ENCODE measurements at regions not wholly inside any gene's neighbourhood (a gene's known extent, or its start where the extent isn't known, plus 50 kb on each side); places are given as distances from the start of the nearest gene placed in this dataset.
"Not testable (repeated sequence)": the region's sequence is repeated elsewhere in the genome, so short reads cannot be mapped to it uniquely, and the experiment has no call there.

GRCh38 chr6:29236634-29237033, 64.9 kb upstream of the OR14J1 start:
- CTCF ChIA-PET = no interaction called here
- Histone ChIP-seq H4K20me1 (ENCODE audit: insufficient read depth) (no peaks in the 10 kb centered on the region), H3K4me1 (ENCODE audit: control insufficient read depth in 1 of 2, insufficient read depth in 2 of 2, low read length in 2 of 2) (no peaks in the 10 kb centered on the region), H3K4me3 (replicated peaks in 1 of 2; ENCODE audit: low read depth in 1 of 2, low read length in 2 of 2) (no peak overlapping the region), H3K9ac (ENCODE audit: low read length) (no peak overlapping the region), H3K79me2 (ENCODE audit: insufficient read depth, low read length) (no peaks in the 10 kb centered on the region), H3K27ac (ENCODE audit: low read depth, low read length) (no peak overlapping the region), H3K9me2 (ENCODE audit: insufficient read depth) (no peaks in the 10 kb centered on the region), H2AFZ (ENCODE audit: low read depth, low read length, poor library complexity, severe bottlenecking) (no peak overlapping the region), H3K36me3 (ENCODE audit: control insufficient read depth in 1 of 2, insufficient read depth in 2 of 2, low read length in 2 of 2) (no peaks in the 10 kb centered on the region), H3K27me3 (ENCODE audit: insufficient read depth, low read length) (no peaks in the 10 kb centered on the region), H3K9me3 (ENCODE audit: control insufficient read depth in 1 of 2, insufficient read depth in 1 of 2, low read depth in 1 of 2, low read length in 2 of 2) (no peaks in the 10 kb centered on the region), H3K4me2 (ENCODE audit: low read length) (no peak overlapping the region)
- intact Hi-C loops (cut with micrococcal nuclease) = no loop called here
- DNase-seq (ENCODE audit: low read depth, low spot score) (no peak), ATAC-seq (no peak)
- TF ChIP-seq SIN3A (IDR thresholded peaks at IDR 0.05; ENCODE audit: low read depth) = no peak
- TF ChIP-seq MAX (IDR thresholded peaks at IDR 0.05) = no peak
- TF ChIP-seq YY1 (IDR thresholded peaks at IDR 0.05; ENCODE audit: extremely low read depth, insufficient replicate concordance, low read depth, low read length) = no peak
- no TSS peak for BruUV-seq (replicated peaks)
- POLR2A ChIA-PET = no interaction called here
- RAD21 ChIA-PET (ENCODE audit: low non-redundant PET in 1 of 2, low total read pairs in 2 of 2, uncharacterized antibody in 2 of 2, unreplicated experiment in 2 of 2) = no interaction called here

- POLR2A ChIA-PET = not testable (repeated sequence)
These were observed 58.5 kb upstream of the OR14J1 start for GRCh38 chr6:29243044-29243443.

More at GRCh38 chr6:29243044-29243443, 58.5 kb upstream of the OR14J1 start:
- ATAC-seq; H4K20me1 ChIP-seq (ENCODE audit: insufficient read depth); H3K4me2 ChIP-seq (ENCODE audit: low read length); H3K27ac ChIP-seq (ENCODE audit: low read depth, low read length); H3K9me3 ChIP-seq (ENCODE audit: control insufficient read depth in 1 of 2, insufficient read depth in 1 of 2, low read depth in 1 of 2, low read length in 2 of 2); H3K36me3 ChIP-seq (ENCODE audit: control insufficient read depth in 1 of 2, insufficient read depth in 2 of 2, low read length in 2 of 2); H2AFZ ChIP-seq (ENCODE audit: low read depth, low read length, poor library complexity, severe bottlenecking); RAD21 ChIA-PET (ENCODE audit: low non-redundant PET in 1 of 2, low total read pairs in 2 of 2, uncharacterized antibody in 2 of 2, unreplicated experiment in 2 of 2); H3K27me3 ChIP-seq (ENCODE audit: insufficient read depth, low read length); DNase-seq (ENCODE audit: low read depth, low spot score); H3K79me2 ChIP-seq (ENCODE audit: insufficient read depth, low read length); intact Hi-C loops (cut with micrococcal nuclease); CTCF ChIA-PET; H3K4me1 ChIP-seq (ENCODE audit: control insufficient read depth in 1 of 2, insufficient read depth in 2 of 2, low read length in 2 of 2); H3K9ac ChIP-seq (ENCODE audit: low read length); H3K9me2 ChIP-seq (ENCODE audit: insufficient read depth); BruUV-seq (replicated peaks); H3K4me3 ChIP-seq (replicated peaks in 1 of 2; ENCODE audit: low read depth in 1 of 2, low read length in 2 of 2): not testable (repeated sequence)
